Mesenchymal stem cell (in vitro differentiated cells and primary cell): ENCODE measurements at regions not wholly inside any gene's neighbourhood (a gene's known extent, or its start where the extent isn't known, plus 50 kb on each side); places are given as distances from the start of the nearest gene placed in this dataset.
A peak's percentile ranks its signal among the peaks of the same experiment; 100 is the strongest.

Source experiments
- DNase-seq: peaks from one replicate; pipeline ENCODE4 v3.0.0-alpha.2; 2013
- H2AFZ ChIP-seq: one replicate; pipeline ENCODE4 v1.6.1; 2013; ENCODE audit warnings: low read depth, mild to moderate bottlenecking, control low read depth, inconsistent platforms, low read length, moderate library complexity
- H2AK5ac ChIP-seq: 2 replicates; pipeline ENCODE4 v1.6.1; 2013; ENCODE audit warnings: low read length, moderate library complexity, mild to moderate bottlenecking, inconsistent platforms; ENCODE audit not compliant: severe bottlenecking
- H2BK120ac ChIP-seq: one replicate; pipeline ENCODE4 v1.6.1; 2013; ENCODE audit warnings: low read depth, mild to moderate bottlenecking, inconsistent platforms, low read length, moderate library complexity
- H2BK12ac ChIP-seq, 2 experiments: one replicate each; pipeline ENCODE4 v1.6.1; 2013; ENCODE audit warnings: inconsistent platforms in 2 of 2, low read length in 2 of 2, mild to moderate bottlenecking in 2 of 2, moderate library complexity in 2 of 2, control low read depth in 1 of 2
- H2BK15ac ChIP-seq: one replicate; pipeline ENCODE4 v1.6.1; 2013; ENCODE audit warnings: mild to moderate bottlenecking, low read depth, inconsistent platforms; ENCODE audit not compliant: poor library complexity, severe bottlenecking
- H2BK5ac ChIP-seq: 2 replicates; pipeline ENCODE4 v1.6.1; 2013; ENCODE audit warnings: low read depth, mild to moderate bottlenecking, low read length, control low read depth, inconsistent platforms; ENCODE audit not compliant: poor library complexity, severe bottlenecking
- H3K14ac ChIP-seq, 2 experiments: one replicate each; pipeline ENCODE4 v1.6.1; 2013; ENCODE audit warnings: inconsistent platforms in 2 of 2, low read length in 2 of 2, control low read depth in 1 of 2, mild to moderate bottlenecking in 1 of 2, moderate library complexity in 1 of 2
- H3K18ac ChIP-seq, 2 experiments: one replicate each; pipeline ENCODE4 v1.6.1; 2013; ENCODE audit warnings: inconsistent platforms in 2 of 2, low read length in 2 of 2, control low read depth in 1 of 2, low read depth in 1 of 2, mild to moderate bottlenecking in 1 of 2
- H3K23ac ChIP-seq, 2 experiments: one replicate each; pipeline ENCODE4 v1.6.1; 2013; ENCODE audit warnings: inconsistent platforms in 2 of 2, low read length in 2 of 2, mild to moderate bottlenecking in 2 of 2, moderate library complexity in 2 of 2, control low read depth in 1 of 2
- H3K27ac ChIP-seq: 2 replicates; pipeline ENCODE4 v1.5.1; 2013; ENCODE audit warnings: mild to moderate bottlenecking, moderate library complexity, low read length, control low read depth, inconsistent platforms; ENCODE audit not compliant: poor library complexity, severe bottlenecking
- H3K27me3 ChIP-seq, 2 experiments: 2 replicates each; pipeline versions ENCODE4 v1.6.1 to v1.7.0; 2013; ENCODE audit warnings: low read length in 2 of 2, mild to moderate bottlenecking in 2 of 2, moderate library complexity in 2 of 2, control low read depth in 1 of 2, inconsistent platforms in 1 of 2; ENCODE audit not compliant: control insufficient read depth in 1 of 2, insufficient read depth in 1 of 2
- H3K36me3 ChIP-seq, 2 experiments: 2 replicates each; pipeline versions ENCODE4 v1.6.1 to v1.7.0; 2013; ENCODE audit warnings: low read length in 2 of 2, control low read depth in 1 of 2, inconsistent platforms in 1 of 2, low read depth in 1 of 2, mild to moderate bottlenecking in 1 of 2; ENCODE audit not compliant: insufficient read depth in 2 of 2, control insufficient read depth in 1 of 2
- H3K4ac ChIP-seq, 2 experiments: one replicate each; pipeline ENCODE4 v1.6.1; 2013; ENCODE audit warnings: inconsistent platforms in 2 of 2, low read length in 2 of 2, mild to moderate bottlenecking in 2 of 2, moderate library complexity in 2 of 2, control low read depth in 1 of 2, low read depth in 1 of 2
- H3K4me1 ChIP-seq: 2 replicates; pipeline ENCODE4 v1.6.1; 2013; ENCODE audit warnings: low read depth, low read length, control low read depth; ENCODE audit not compliant: control insufficient read depth, insufficient read depth
- H3K4me2 ChIP-seq: 2 replicates; pipeline ENCODE4 v1.6.1; 2013; ENCODE audit warnings: low read length, mild to moderate bottlenecking, inconsistent platforms; ENCODE audit not compliant: poor library complexity, severe bottlenecking
- H3K4me3 ChIP-seq, 2 experiments: 2 replicates each; pipeline versions ENCODE4 v1.5.1 to v1.7.0; 2013; ENCODE audit warnings: low read length in 2 of 2, mild to moderate bottlenecking in 2 of 2, control low read depth in 1 of 2, low read depth in 1 of 2; ENCODE audit not compliant: insufficient read depth in 1 of 2
- H3K79me1 ChIP-seq: replicated peaks from 2 replicates; pipeline ENCODE4 v1.6.1; 2013; ENCODE audit warnings: mild to moderate bottlenecking, control low read depth, low read length, inconsistent platforms; ENCODE audit not compliant: poor library complexity, severe bottlenecking
- H3K9ac ChIP-seq: 2 replicates; pipeline ENCODE4 v1.7.0; 2013; ENCODE audit warnings: mild to moderate bottlenecking, low read length, moderate library complexity
- H3K9me3 ChIP-seq: 2 replicates; pipeline ENCODE4 v1.7.0; 2013; ENCODE audit warnings: mild to moderate bottlenecking, low read length; ENCODE audit not compliant: control insufficient read depth
- H4K8ac ChIP-seq: one replicate; pipeline ENCODE4 v1.6.1; 2013; ENCODE audit warnings: inconsistent platforms, mild to moderate bottlenecking, low read length, moderate library complexity
- H4K91ac ChIP-seq: one replicate; pipeline ENCODE4 v1.6.1; 2013; ENCODE audit warnings: mild to moderate bottlenecking, low read length, inconsistent platforms
- WGBS: methylation state at CpG from one replicate; pipeline ENCODE4 v1.1.7; 2013; ENCODE audit warnings: mixed read lengths; 5-methylcytosine and 5-hydroxymethylcytosine counted together

DNA sequence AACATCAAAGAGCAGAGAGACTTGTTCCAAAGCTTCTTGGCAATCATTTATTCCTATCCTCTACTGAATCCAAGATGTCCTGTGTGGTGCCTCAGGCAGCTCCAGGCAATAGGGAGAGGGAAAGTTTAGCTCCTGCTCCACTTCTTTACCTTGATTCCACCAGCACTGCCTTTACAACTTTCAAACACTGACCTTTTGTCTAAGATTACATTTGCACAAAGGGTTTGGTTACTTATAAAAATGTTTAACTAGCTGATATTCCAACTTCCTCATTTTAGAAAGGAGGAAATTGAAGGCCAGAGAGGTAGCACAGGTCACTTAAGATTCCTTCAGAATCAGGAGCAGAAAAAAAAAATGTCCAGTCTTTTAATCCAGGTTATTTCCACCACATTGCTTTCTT is 192.7 kb downstream of the BTG1 start:
- Histone ChIP-seq H3K18ac (no peak overlapping the region), H4K8ac (no peak overlapping the region), H4K91ac (no peak overlapping the region), H2BK5ac (no peak overlapping the region), H3K4me3 (no peak overlapping the region), H3K79me1 (no peaks in the 10 kb centered on the region), H3K9ac (no peak overlapping the region), H3K4me2 (no peak overlapping the region), H2BK15ac (no peak overlapping the region), H2BK120ac (no peak overlapping the region), H2AFZ (no peak overlapping the region), H3K23ac (no peak overlapping the region), H3K4me1 (no peaks in the 10 kb centered on the region), H3K4ac (no peak overlapping the region), H3K9me3 (no peaks in the 10 kb centered on the region), H2AK5ac (no peak overlapping the region), H3K27me3 (no peaks in the 10 kb centered on the region), H3K27ac (no peak overlapping the region), H2BK12ac (no peak overlapping the region), H3K36me3 (no peaks in the 10 kb centered on the region), H3K14ac (no peak overlapping the region)
- DNase-seq: no peak

DNA sequence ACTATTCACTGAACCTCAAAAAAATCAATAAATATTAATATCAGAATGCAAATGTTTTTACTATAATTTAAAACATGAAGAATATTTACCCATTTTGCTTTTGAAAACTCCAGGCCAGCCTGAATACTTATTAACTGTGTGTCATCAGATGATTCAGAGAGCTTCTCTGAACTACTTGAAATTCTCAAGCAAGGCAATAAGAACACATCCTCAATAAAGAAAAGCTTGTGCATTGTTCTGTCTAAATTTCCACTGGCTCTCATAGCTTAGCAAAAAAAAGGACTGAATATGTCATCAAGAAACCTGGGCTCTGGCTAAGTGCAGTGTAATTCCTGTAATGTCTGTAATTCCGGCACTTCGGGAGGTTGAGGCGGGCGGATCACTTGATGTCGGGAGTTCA is 194.1 kb downstream of the BTG1 start:
- H3K4me3 ChIP-seq: no peak overlapping the region
- H3K14ac ChIP-seq: no peak overlapping the region
- H3K79me1 ChIP-seq: no peaks in the 10 kb centered on the region
- no peak overlapping the region for H4K8ac ChIP-seq
- H3K18ac ChIP-seq: no peak overlapping the region
- no peak overlapping the region for H2AK5ac ChIP-seq
- no peak overlapping the region for H3K4me2 ChIP-seq
- no peak overlapping the region for H3K4ac ChIP-seq
- H3K27ac ChIP-seq: no peak overlapping the region
- no peak overlapping the region for H3K9ac ChIP-seq
- no peak overlapping the region for H2BK120ac ChIP-seq
- H2AFZ ChIP-seq: no peak overlapping the region
- 92% methylated on average over 5 of the region's 5 CpGs for WGBS
- no peak overlapping the region for H2BK15ac ChIP-seq
- H3K9me3 ChIP-seq: no peaks in the 10 kb centered on the region
- no peak overlapping the region for H2BK5ac ChIP-seq
- H2BK12ac ChIP-seq: no peak overlapping the region
- no peak overlapping the region for H3K23ac ChIP-seq
- no peaks in the 10 kb centered on the region for H3K4me1 ChIP-seq
- H3K36me3 ChIP-seq: no peaks in the 10 kb centered on the region
- H3K27me3 ChIP-seq: no peaks in the 10 kb centered on the region
- DNase-seq: no peak
- H4K91ac ChIP-seq: no peak overlapping the region

DNA sequence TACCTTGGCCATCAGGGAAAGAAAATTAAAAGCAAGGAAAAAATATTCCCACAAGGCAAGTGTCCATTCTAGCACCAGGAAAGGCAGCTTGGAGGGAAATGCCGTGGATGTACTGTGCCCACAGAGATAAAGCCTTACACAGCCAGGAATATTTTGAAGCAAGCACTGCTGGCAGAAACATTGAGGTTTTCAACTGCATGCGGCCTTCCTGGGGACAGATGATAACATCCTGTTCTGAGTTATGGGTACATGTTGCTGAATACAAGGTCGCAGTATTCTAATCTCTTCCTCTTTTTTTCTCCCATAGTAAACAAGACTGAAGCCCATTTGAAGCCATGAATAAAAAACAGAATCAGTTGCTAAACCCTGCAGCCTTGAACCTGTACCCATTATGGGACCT is 197.1 kb downstream of the BTG1 start:
- Histone ChIP-seq H3K27me3 (no peaks in the 10 kb centered on the region), H3K18ac (no peak overlapping the region), H3K23ac (no peak overlapping the region), H4K8ac (no peak overlapping the region), H3K9ac (no peak overlapping the region), H3K79me1 (no peaks in the 10 kb centered on the region), H3K9me3 (no peaks in the 10 kb centered on the region), H3K4me1 (no peaks in the 10 kb centered on the region), H2AFZ (no peak overlapping the region), H2BK12ac (peak overlapping the region in 1 of 2 experiments; percentile 18), H2BK120ac (no peak overlapping the region), H2BK5ac (no peak overlapping the region), H2AK5ac (no peak overlapping the region), H3K27ac (no peak overlapping the region), H4K91ac (no peak overlapping the region), H3K4ac (no peak overlapping the region), H3K4me2 (no peak overlapping the region), H3K14ac (no peak overlapping the region), H3K4me3 (no peak overlapping the region), H2BK15ac (no peak overlapping the region), H3K36me3 (no peaks in the 10 kb centered on the region)
- WGBS: 91% methylated on average over 3 of the region's 3 CpGs
- DNase-seq: no peak

DNA sequence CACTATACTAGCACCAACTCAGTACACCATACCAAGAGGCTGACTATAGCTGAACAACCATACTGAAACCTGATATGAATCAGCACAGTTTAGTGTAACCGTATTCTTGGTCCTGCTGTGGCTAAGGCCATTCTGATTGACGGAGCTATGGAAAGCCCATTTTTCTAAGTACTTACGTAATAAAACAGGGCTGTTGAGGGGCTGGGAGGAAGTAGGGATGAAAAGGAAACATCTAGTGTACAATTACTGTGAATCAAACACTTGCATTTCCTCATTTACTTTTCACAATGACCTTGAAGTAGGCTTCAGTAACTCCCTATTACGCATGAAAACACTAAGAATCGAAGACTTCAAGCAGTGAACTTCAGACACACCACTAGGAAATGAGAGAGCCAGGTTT is 198.2 kb downstream of the BTG1 start:
- H3K9ac ChIP-seq: no peak overlapping the region
- H4K91ac ChIP-seq: no peak overlapping the region
- no peak overlapping the region for H2BK5ac ChIP-seq
- 95% methylated on average over 3 of the region's 5 CpGs for WGBS
- no peak overlapping the region for H2BK120ac ChIP-seq
- no peak overlapping the region for H3K27ac ChIP-seq
- H3K23ac ChIP-seq: no peak overlapping the region
- no peaks in the 10 kb centered on the region for H3K36me3 ChIP-seq
- H3K14ac ChIP-seq: no peak overlapping the region
- H3K4me3 ChIP-seq: no peak overlapping the region
- no peaks in the 10 kb centered on the region for H3K27me3 ChIP-seq
- H3K18ac ChIP-seq: no peak overlapping the region
- H2BK12ac ChIP-seq: no peak overlapping the region
- H3K9me3 ChIP-seq: no peaks in the 10 kb centered on the region
- no peak overlapping the region for H4K8ac ChIP-seq
- H3K79me1 ChIP-seq: no peaks in the 10 kb centered on the region
- no peak overlapping the region for H2AFZ ChIP-seq
- H3K4me1 ChIP-seq: no peaks in the 10 kb centered on the region
- no peak overlapping the region for H2BK15ac ChIP-seq
- H2AK5ac ChIP-seq: no peak overlapping the region
- DNase-seq: no peak
- no peak overlapping the region for H3K4ac ChIP-seq
- no peak overlapping the region for H3K4me2 ChIP-seq
